Colonic mucosa (tissue), 4 donors: ENCODE measurements at regions not wholly inside any gene's neighbourhood (a gene's known extent, or its start where the extent isn't known, plus 50 kb on each side); places are given as distances from the start of the nearest gene placed in this dataset.
"Not testable (repeated sequence)": the region's sequence is repeated elsewhere in the genome, so short reads cannot be mapped to it uniquely, and the experiment has no call there.

ENCODE experiments used
- DNase-seq: peaks from one replicate; pipeline ENCODE4 v3.0.0-alpha.2; 2020
- H3K27ac ChIP-seq: fragments of 200-600 bp; one replicate; pipeline ENCODE4 v1.8.0; 2021
- H3K27me3 ChIP-seq: fragments of 200-600 bp; one replicate; pipeline ENCODE4 v1.8.0; 2021
- H3K36me3 ChIP-seq: fragments of 200-600 bp; one replicate; pipeline ENCODE4 v1.8.0; 2021
- H3K4me1 ChIP-seq: fragments of 200-600 bp; one replicate; pipeline ENCODE4 v1.8.0; 2021; ENCODE audit warnings: mild to moderate bottlenecking
- H3K4me3 ChIP-seq: fragments of 200-600 bp; one replicate; pipeline ENCODE4 v1.8.0; 2021
- H3K9ac ChIP-seq, 2 donors: one replicate each; pipeline ENCODE4 v1.7.0; 2013; ENCODE audit warnings: control low read depth in 2 of 2, low read depth in 2 of 2, low read length in 2 of 2
- H3K9me3 ChIP-seq: fragments of 200-600 bp; one replicate; pipeline ENCODE4 v1.8.0; 2021
- CTCF ChIP-seq: fragments of 200-600 bp; IDR thresholded peaks from one replicate; pipeline ENCODE4 v1.8.0; 2022; ENCODE audit warnings: antibody characterized with exemption, mild to moderate bottlenecking
- intact Hi-C: fragments of 100-400 bp; cut with DNase I; formaldehyde crosslinking; loops from one replicate; pipeline ENCODE4 v1.14.1; 2022
- donor health status: healthy.
- donor health status: DM: no; HTN: no; CAD: no.
- donor health status: DM: no; HTN: no; CAD: no.

DNA sequence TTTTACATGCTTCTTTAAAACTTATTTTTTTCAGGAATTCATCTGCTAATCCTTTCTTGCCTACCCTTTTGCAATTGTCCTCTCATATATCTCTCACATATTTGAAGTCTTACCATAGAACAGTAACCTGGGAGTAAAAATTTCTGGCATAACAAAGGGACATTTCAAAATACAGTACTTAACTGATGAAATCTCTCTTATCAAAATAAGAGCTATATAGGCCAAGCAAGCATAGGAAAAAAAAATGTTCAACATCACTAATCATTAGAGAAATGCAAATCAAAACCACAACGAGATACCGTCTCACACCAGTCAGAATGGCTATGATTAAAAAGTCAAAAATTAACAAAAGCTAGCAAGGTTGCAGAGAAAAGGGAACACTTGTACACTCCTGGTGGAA is 2062.7 kb upstream of the CDH6 start:
- intact Hi-C loops: no loop called here
- DNase-seq: no peak

DNA sequence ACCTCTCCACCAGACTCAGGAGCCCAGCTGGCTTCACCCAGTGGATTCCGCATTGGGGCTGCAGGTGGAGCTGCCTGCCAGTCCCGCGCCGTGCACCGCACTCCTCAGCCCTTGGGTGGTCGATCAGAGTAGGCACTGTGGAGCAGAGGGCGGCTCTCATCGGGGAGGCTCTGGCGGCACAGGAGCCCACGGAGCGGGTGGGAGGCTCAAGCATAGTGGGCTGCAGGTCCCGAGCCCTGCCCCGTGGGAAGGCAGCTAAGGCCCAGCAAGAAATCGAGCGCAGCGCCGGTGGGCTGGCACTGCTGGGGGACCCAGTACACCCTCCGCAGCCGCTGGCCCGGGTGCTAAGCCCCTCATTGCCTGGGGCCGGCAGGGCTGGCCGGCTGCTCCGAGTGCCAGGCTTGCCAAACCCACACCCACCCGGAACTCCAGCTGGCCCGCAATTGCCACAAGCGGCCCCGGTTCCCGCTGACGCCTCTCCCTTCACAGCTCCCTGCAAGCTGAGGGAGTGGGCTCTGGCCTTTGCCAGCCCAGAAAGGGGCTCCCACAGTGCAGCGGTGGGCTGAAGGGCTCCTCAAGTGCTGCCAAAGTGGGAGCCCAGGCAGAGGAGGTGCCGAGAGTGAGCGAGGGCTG is 2065.8 kb upstream of the CDH6 start:
- not testable (repeated sequence) for DNase-seq, H3K4me1 ChIP-seq, H3K27me3 ChIP-seq

More for the DNA sequence above, 2062.7 kb upstream of the CDH6 start:
- no peak overlapping the region for H3K4me3 ChIP-seq
- H3K27me3 ChIP-seq: no peaks in the 10 kb centered on the region
- H3K27ac ChIP-seq: no peak overlapping the region
- H3K9me3 ChIP-seq: no peaks in the 10 kb centered on the region
- no peaks in the 10 kb centered on the region for H3K36me3 ChIP-seq
- H3K4me1 ChIP-seq: no peaks in the 10 kb centered on the region
- no peak for TF ChIP-seq CTCF
- no peak overlapping the region for H3K9ac ChIP-seq

GRCh38 chr5:29126462-29126861 is 2067.0 kb upstream of the CDH6 start:
- H3K36me3 ChIP-seq, DNase-seq, intact Hi-C loops, H3K27ac ChIP-seq, H3K4me1 ChIP-seq, H3K27me3 ChIP-seq, H3K9me3 ChIP-seq, H3K4me3 ChIP-seq, H3K9ac ChIP-seq: not testable (repeated sequence)

More for the DNA sequence above, 2065.8 kb upstream of the CDH6 start:
- H3K9ac ChIP-seq, intact Hi-C loops, H3K36me3 ChIP-seq, H3K9me3 ChIP-seq, H3K4me3 ChIP-seq, H3K27ac ChIP-seq: not testable (repeated sequence)

DNA sequence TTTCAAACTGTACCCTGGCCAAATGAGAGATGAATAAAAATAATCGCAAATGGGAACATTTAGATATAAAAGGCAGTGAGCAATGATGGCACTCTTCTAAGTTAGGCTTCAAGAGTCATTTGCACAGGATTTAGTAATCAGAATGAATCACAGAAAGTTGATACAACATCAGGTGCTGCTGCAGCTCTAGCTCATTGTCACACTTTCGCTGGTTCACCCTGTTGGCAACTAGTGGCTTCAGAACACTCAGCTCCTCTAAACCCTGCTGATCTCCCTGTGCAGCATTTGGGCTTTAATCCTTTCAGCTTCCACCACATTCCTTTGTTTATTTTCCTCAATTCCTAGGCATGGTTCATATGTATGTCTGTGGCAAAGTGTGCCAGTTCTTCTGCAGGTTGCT is 2071.2 kb upstream of the CDH6 start:
- no peaks in the 10 kb centered on the region for H3K27me3 ChIP-seq
- intact Hi-C loops: no loop called here
- no peak for DNase-seq
- no peaks in the 10 kb centered on the region for H3K36me3 ChIP-seq
- H3K9ac ChIP-seq: no peak overlapping the region
- no peak overlapping the region for H3K4me3 ChIP-seq
- H3K27ac ChIP-seq: no peak overlapping the region
- H3K9me3 ChIP-seq: no peaks in the 10 kb centered on the region
- no peak for TF ChIP-seq CTCF
- H3K4me1 ChIP-seq: no peaks in the 10 kb centered on the region

DNA sequence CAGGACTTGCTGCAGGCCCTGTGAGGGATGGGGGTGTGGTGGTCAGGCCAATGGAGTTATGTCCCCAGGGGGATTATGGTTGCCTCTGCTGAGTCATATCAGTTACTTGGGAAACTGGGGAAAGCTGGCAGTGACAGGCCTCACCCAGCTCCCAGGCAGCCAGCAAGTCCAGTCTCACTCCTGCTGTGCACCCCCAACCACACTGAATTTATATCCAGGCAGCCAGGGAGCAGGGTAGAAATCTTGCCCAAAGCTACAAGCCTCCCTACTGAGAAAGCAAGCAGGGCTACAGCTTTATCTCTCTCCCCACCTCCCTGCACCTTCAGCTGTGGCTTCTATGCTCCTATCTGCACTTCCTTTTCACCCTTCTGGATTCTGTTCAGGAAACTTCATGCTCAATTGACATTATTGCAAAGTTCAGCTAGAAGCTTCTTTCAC is 2076.0 kb upstream of the CDH9 start:
- no peaks in the 10 kb centered on the region for H3K27me3 ChIP-seq
- no peaks in the 10 kb centered on the region for H3K9me3 ChIP-seq
- DNase-seq: no peak
- no peak for TF ChIP-seq CTCF
- no peaks in the 10 kb centered on the region for H3K36me3 ChIP-seq
- H3K9ac ChIP-seq: no peak overlapping the region
- H3K4me1 ChIP-seq: no peaks in the 10 kb centered on the region
- H3K4me3 ChIP-seq: no peak overlapping the region
- no peak overlapping the region for H3K27ac ChIP-seq
- intact Hi-C loops: no loop called here

DNA sequence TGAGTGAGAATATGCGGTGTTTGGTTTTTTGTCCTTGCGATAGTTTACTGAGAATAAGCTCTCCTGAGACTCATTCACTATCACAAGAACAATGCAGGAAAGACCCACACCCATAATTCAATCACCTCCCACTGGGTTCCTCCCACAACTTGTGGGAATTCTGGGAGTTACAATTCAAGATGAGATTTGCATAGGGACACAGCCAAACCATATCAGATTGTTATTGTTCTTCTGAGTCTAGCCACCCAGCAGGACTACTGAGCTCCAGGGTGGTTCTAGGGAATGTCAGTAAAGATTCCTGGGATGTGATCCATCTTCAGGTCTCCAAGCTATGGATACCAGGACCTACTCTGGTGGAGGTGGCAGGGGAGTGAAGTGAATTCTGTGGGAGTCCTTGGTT is 2075.1 kb upstream of the CDH9 start:
- intact Hi-C loops: no loop called here

More for the DNA sequence above, 2075.1 kb upstream of the CDH9 start:
- H3K9me3 ChIP-seq: no peaks in the 10 kb centered on the region
- TF ChIP-seq CTCF: no peak
- H3K27me3 ChIP-seq: no peaks in the 10 kb centered on the region
- H3K9ac ChIP-seq: no peak overlapping the region
- no peak overlapping the region for H3K27ac ChIP-seq
- no peaks in the 10 kb centered on the region for H3K36me3 ChIP-seq
- no peak for DNase-seq
- H3K4me3 ChIP-seq: no peak overlapping the region
- H3K4me1 ChIP-seq: no peaks in the 10 kb centered on the region
